HFF-Myc (cell line): ENCODE measurements at regions not wholly inside any gene's neighbourhood (a gene's known extent, or its start where the extent isn't known, plus 50 kb on each side); places are given as distances from the start of the nearest gene placed in this dataset.

Experiments
- DNase-seq: peaks from one replicate; pipeline ENCODE4 v3.0.0-alpha.2; 2011; ENCODE audit warnings: low read depth; ENCODE audit errors: extremely low read depth
- H3K4me3 ChIP-seq: replicated peaks from 2 replicates; pipeline ENCODE4 v1.5.1; 2011; ENCODE audit warnings: low read depth, mild to moderate bottlenecking, control low read depth, low read length
- CTCF ChIP-seq: IDR thresholded peaks from 2 replicates; pipeline ENCODE4 v1.5.1; 2012; ENCODE audit warnings: mild to moderate bottlenecking, low read depth, low read length, control low read depth; ENCODE audit errors: missing control alignments

GRCh38 chr2:6770006-6770405, 95.7 kb downstream of the CMPK2 start:
- no peak overlapping the region for H3K4me3 ChIP-seq
- TF ChIP-seq CTCF, result no peak
- DNase-seq, result no peak

GRCh38 chr2:6771634-6772611, 93.8 kb downstream of the CMPK2 start:
- TF ChIP-seq CTCF, result no peak
- no peak overlapping the region for H3K4me3 ChIP-seq
- DNase-seq, result no peak

- DNase-seq, result no peak
- H3K4me3 ChIP-seq, result no peak overlapping the region
- TF ChIP-seq CTCF, result peak; percentile 90
Observed at GRCh38 chr2:6773007-6773693, 92.6 kb downstream of the CMPK2 start.

- DNase-seq, result no peak
- no peak for TF ChIP-seq CTCF
- H3K4me3 ChIP-seq, result no peak overlapping the region
Observed at GRCh38 chr2:6773694-6774044, 92.0 kb downstream of the CMPK2 start.

GRCh38 chr2:6776125-6776524, 89.6 kb downstream of the CMPK2 start:
- no peak overlapping the region for H3K4me3 ChIP-seq
- TF ChIP-seq CTCF, result no peak
- no peak for DNase-seq

- no peak overlapping the region for H3K4me3 ChIP-seq
- no peak for TF ChIP-seq CTCF
- no peak for DNase-seq
Observed at GRCh38 chr2:6777626-6778025, 88.1 kb downstream of the CMPK2 start.
